AG04450 (cell line): ENCODE measurements at regions not wholly inside any gene's neighbourhood (a gene's known extent, or its start where the extent isn't known, plus 50 kb on each side); places are given as distances from the start of the nearest gene placed in this dataset.

Experiments used
- CTCF ChIA-PET: fragments of 300-600, 350-600 bp; formaldehyde crosslinking; extraction: SDS; loops from one replicate; lab custom pipeline; 2022; ENCODE audit warnings: antibody characterized with exemption, inconsistent platforms; lab: Charles Lee
- POLR2A ChIA-PET: fragments of 350-600 bp; formaldehyde crosslinking; extraction: SDS; loops from one replicate; lab custom pipeline; 2021; ENCODE audit warnings: antibody characterized with exemption, inconsistent platforms; lab: Yijun Ruan, JAX
- DNase-seq: peaks from one replicate; pipeline ENCODE4 v3.0.0-alpha.2; 2011; ENCODE audit warnings: low read depth, low spot score
- H3K27ac ChIP-seq: one replicate; pipeline ENCODE4 v1.5.1; 2012; ENCODE audit warnings: low read depth, low read length, control low read depth
- H3K27me3 ChIP-seq: one replicate; pipeline ENCODE4 v1.6.0; 2012; ENCODE audit warnings: low read length; ENCODE audit not compliant: control insufficient read depth, insufficient read depth
- H3K4me3 ChIP-seq: 2 replicates; pipeline ENCODE4 v1.5.1; 2011; ENCODE audit warnings: mild to moderate bottlenecking, low read depth, low read length, control low read depth
- H3K9me3 ChIP-seq: 2 replicates; pipeline ENCODE4 v1.5.1; 2012; ENCODE audit warnings: low read length; ENCODE audit not compliant: control insufficient read depth, insufficient read depth
- TF ChIP-seq, protein P1 (sequence below): IDR thresholded peaks from 2 replicates; pipeline ENCODE4 v1.5.1; 2011; ENCODE audit warnings: low read depth, low read length, control low read depth, inconsistent platforms

DNA sequence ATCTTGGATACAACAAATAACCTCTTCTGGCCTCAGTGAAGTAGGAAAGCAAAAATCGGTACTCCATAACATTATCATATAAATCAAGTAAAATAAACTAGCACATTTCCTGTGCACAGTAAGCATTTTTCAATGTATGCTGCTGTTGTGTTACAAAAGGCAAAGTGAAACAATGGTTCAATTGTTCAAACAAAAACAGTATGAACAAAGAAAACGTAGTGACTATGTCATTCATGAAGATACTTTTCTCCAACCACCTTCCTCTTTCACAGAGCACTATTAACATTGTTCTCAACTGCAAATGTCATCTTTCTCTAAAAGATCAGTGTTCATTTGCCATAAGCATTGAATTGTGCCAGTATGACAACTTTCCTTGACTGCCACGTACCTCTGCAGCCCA lies 318.6 kb upstream of the PRDM1 start:
- TF ChIP-seq, protein P1, sequence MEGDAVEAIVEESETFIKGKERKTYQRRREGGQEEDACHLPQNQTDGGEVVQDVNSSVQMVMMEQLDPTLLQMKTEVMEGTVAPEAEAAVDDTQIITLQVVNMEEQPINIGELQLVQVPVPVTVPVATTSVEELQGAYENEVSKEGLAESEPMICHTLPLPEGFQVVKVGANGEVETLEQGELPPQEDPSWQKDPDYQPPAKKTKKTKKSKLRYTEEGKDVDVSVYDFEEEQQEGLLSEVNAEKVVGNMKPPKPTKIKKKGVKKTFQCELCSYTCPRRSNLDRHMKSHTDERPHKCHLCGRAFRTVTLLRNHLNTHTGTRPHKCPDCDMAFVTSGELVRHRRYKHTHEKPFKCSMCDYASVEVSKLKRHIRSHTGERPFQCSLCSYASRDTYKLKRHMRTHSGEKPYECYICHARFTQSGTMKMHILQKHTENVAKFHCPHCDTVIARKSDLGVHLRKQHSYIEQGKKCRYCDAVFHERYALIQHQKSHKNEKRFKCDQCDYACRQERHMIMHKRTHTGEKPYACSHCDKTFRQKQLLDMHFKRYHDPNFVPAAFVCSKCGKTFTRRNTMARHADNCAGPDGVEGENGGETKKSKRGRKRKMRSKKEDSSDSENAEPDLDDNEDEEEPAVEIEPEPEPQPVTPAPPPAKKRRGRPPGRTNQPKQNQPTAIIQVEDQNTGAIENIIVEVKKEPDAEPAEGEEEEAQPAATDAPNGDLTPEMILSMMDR = no peak
- Histone ChIP-seq H3K27ac (no peak overlapping the region), H3K9me3 (no peaks in the 10 kb centered on the region), H3K4me3 (no peak overlapping the region), H3K27me3 (no peaks in the 10 kb centered on the region)
- POLR2A ChIA-PET = no interaction called here
- CTCF ChIA-PET = no interaction called here
- no peak for DNase-seq

DNA sequence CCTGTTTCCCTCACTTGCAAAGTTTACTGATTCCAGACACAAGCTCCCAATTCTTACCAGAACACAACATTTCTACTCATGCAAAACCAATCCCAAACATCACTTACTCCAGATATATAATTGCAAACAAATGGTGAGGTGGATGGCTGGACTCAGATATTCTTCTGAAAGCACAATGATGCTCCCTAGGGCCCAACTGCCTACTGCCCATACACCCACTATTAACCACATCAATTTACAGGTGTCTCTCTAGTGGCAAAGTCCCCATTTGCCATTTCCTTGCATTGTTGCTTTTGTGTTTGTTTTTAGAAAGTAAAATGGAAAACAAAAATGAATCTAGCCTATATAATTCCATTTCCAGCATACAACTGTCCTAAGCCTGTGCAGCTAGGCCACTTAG lies 320.9 kb upstream of the PRDM1 start:
- POLR2A ChIA-PET = no interaction called here
- TF ChIP-seq, protein P1 = no peak
- CTCF ChIA-PET = interaction anchor here (0.6 kb wide), 1 partner anchor 101 kb away, joined by 3 read pairs; no protein-coding TSS in a partner anchor

DNA sequence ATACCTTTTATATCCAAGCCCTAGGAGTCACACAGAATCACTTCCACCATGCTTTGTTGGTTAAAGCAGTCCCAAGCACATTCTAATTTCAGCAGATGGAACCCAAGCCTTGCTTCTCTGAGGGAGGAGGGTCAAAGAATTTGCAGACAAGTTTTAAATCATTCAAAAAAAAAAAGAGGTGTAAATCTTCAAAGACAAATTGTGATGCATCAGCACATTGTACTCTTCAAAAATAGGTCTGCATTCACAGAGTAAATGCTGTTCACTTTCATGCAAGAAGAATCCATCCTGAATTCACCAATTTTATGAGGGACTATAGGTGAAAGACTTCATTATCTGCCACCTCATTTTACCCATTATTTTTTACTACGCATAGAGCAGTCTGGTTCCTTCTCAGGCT lies 321.8 kb upstream of the PRDM1 start:
- ChIA-PET POLR2A (no interaction called here), CTCF (no interaction called here)
- Histone ChIP-seq H3K9me3 (no peaks in the 10 kb centered on the region), H3K27me3 (no peaks in the 10 kb centered on the region), H3K4me3 (no peak overlapping the region), H3K27ac (no peak overlapping the region)
- TF ChIP-seq, protein P1 = no peak
- no peak for DNase-seq

More for the DNA sequence above, 320.9 kb upstream of the PRDM1 start:
- Histone ChIP-seq H3K27ac (no peak overlapping the region), H3K9me3 (no peaks in the 10 kb centered on the region), H3K4me3 (no peak overlapping the region), H3K27me3 (no peaks in the 10 kb centered on the region)
- no peak for DNase-seq

DNA sequence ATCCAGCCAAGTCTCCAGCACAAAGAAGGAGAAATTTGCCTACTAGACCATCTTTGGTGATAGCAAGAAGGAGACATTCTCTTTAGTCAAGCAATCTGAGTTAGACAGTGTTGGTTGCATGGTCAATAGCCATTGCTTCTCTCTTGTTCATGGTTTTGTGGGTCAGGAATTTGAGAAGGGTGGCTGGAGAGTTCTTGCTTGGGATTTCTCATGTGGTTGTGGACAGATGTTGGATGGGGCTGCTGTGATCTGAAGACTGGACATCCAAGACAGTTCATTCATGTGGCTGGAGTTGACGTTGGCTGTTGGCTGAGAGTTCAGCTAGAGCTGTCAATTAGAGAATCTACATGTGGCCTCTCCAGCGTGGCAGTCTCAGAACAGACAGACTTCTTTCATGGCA lies 322.3 kb upstream of the PRDM1 start:
- no peaks in the 10 kb centered on the region for H3K27me3 ChIP-seq
- no peak overlapping the region for H3K4me3 ChIP-seq
- no peak for DNase-seq
- ChIA-PET CTCF (no interaction called here), POLR2A (no interaction called here)
- no peak overlapping the region for H3K27ac ChIP-seq
- TF ChIP-seq, protein P1 = no peak
- H3K9me3 ChIP-seq = no peaks in the 10 kb centered on the region

DNA sequence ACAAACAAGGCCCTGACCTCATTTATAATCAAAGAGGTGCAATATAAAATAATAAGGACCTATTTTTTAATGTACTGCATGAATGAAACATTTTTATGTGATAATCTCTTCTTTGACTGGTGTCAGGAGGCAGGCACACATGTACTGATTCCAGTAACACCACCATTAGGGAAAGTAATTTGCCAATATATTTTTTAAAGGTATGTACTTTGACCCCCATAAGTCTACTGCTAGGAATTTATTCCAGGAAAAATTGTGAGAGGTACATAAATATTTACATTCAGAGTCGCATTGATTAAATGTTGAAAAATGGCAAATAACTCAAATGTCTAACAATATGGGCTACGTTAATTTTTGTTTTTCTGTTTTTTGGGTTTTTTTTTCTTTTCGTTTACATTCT lies 325.4 kb upstream of the PRDM1 start:
- Histone ChIP-seq H3K4me3 (no peak overlapping the region), H3K27ac (no peak overlapping the region), H3K27me3 (no peaks in the 10 kb centered on the region), H3K9me3 (no peaks in the 10 kb centered on the region)
- DNase-seq = no peak
- ChIA-PET CTCF (no interaction called here), POLR2A (no interaction called here)
- TF ChIP-seq, protein P1 = no peak
